ENCODE measurements at regions not wholly inside any gene's neighbourhood (a gene's known extent, or its start where the extent isn't known, plus 50 kb on each side); places are given as distances from the start of the nearest gene placed in this dataset.

GRCh38 chr10:78925800-78926319 lies 142.9 kb upstream of the ZMIZ1 start:
- ATAC-seq, result peak in 3 of 4 donors; percentile 17 to 60 (median 56)
- Histone ChIP-seq H3K36me3 (no peaks in the 10 kb centered on the region), H3K9me3 (no peaks in the 10 kb centered on the region), H3K4me3 (no peak overlapping the region), H3K27ac (no peak overlapping the region), H3K4me1 (no peaks in the 10 kb centered on the region), H3K27me3 (no peaks in the 10 kb centered on the region)
- no peak for DNase-seq
- intact Hi-C loops (cut with DNase I), result no loop called here
- 70 to 77% methylated on average over 6 of the region's 6 CpGs for WGBS, 2 donors
- no peak for FAIRE-seq
- TF ChIP-seq CTCF (IDR thresholded peaks at IDR 0.05), result no peak

GRCh38 chr10:78927257-78927995 lies 141.3 kb upstream of the ZMIZ1 start:
- no peaks in the 10 kb centered on the region for H3K27me3 ChIP-seq
- no peak for TF ChIP-seq CTCF (IDR thresholded peaks at IDR 0.05)
- 71 to 82% methylated on average over 11 of the region's 11 CpGs for WGBS, 2 donors
- ATAC-seq (peak in 1 of 4 donors; percentile 26), FAIRE-seq (no peak), DNase-seq (no peak)
- no peak overlapping the region for H3K4me3 ChIP-seq
- H3K9me3 ChIP-seq, result no peaks in the 10 kb centered on the region
- no peaks in the 10 kb centered on the region for H3K4me1 ChIP-seq
- intact Hi-C loops (cut with DNase I), result no loop called here
- no peak overlapping the region for H3K27ac ChIP-seq
- no peaks in the 10 kb centered on the region for H3K36me3 ChIP-seq

- no peaks in the 10 kb centered on the region for H3K4me1 ChIP-seq
- intact Hi-C loops (cut with DNase I), result no loop called here
Observed at GRCh38 chr10:78928330-78928729, 140.4 kb upstream of the ZMIZ1 start.

GRCh38 chr10:78929541-78929940 lies 139.2 kb upstream of the ZMIZ1 start:
- no peak for FAIRE-seq

More at GRCh38 chr10:78928330-78928729, 140.4 kb upstream of the ZMIZ1 start:
- Histone ChIP-seq H3K27ac (no peak overlapping the region), H3K9me3 (no peaks in the 10 kb centered on the region), H3K27me3 (no peaks in the 10 kb centered on the region), H3K4me3 (no peak overlapping the region), H3K36me3 (no peaks in the 10 kb centered on the region)
- ATAC-seq, result peak in 1 of 4 donors; percentile 34
- no peak for DNase-seq
- 89% methylated on average over 3 of the region's 3 CpGs for WGBS, 2 donors
- no peak for FAIRE-seq
- no peak for TF ChIP-seq CTCF (IDR thresholded peaks at IDR 0.05)

More at GRCh38 chr10:78929541-78929940, 139.2 kb upstream of the ZMIZ1 start:
- intact Hi-C loops (cut with DNase I), result no loop called here
- H3K27me3 ChIP-seq, result no peaks in the 10 kb centered on the region
- no peaks in the 10 kb centered on the region for H3K9me3 ChIP-seq
- no peaks in the 10 kb centered on the region for H3K36me3 ChIP-seq
- WGBS, 2 donors, result 73 to 87% methylated on average over 1 of the region's 1 CpG
- H3K27ac ChIP-seq, result no peak overlapping the region
- no peak overlapping the region for H3K4me3 ChIP-seq
- no peak for ATAC-seq
- no peaks in the 10 kb centered on the region for H3K4me1 ChIP-seq
- no peak for TF ChIP-seq CTCF (IDR thresholded peaks at IDR 0.05)
- no peak for DNase-seq

All from pancreas (tissue), 10 donors.